H1 (cell line): ENCODE measurements at regions not wholly inside any gene's neighbourhood (a gene's known extent, or its start where the extent isn't known, plus 50 kb on each side); places are given as distances from the start of the nearest gene placed in this dataset.

Source experiments
- CHD2 ChIP-seq: IDR thresholded peaks from 2 replicates; pipeline ENCODE4 v1.6.1; 2012; ENCODE audit warnings: low read length, improper control_type of control experiment
- CREB1 ChIP-seq: IDR thresholded peaks from 2 replicates; pipeline ENCODE4 v1.6.1; 2012; ENCODE audit warnings: inconsistent platforms
- CTCF ChIP-seq, 3 experiments: IDR thresholded peaks; 1 replicate in 2 of 3; 2 replicates in 1 of 3; pipeline versions ENCODE4 v1.5.1 to v1.6.1; 2011; ENCODE audit warnings: low read length in 3 of 3, mild to moderate bottlenecking in 3 of 3, inconsistent platforms in 2 of 3, low read depth in 1 of 3, moderate library complexity in 1 of 3; ENCODE audit not compliant: insufficient read depth in 1 of 3; ENCODE audit errors: control extremely low read depth in 1 of 3
- GTF2F1 ChIP-seq: IDR thresholded peaks from 2 replicates; pipeline ENCODE4 v1.6.1; 2012; ENCODE audit warnings: low read depth, low read length, improper control_type of control experiment, borderline replicate concordance
- MAX ChIP-seq: IDR thresholded peaks from 2 replicates; pipeline ENCODE4 v1.6.1; 2012; ENCODE audit warnings: inconsistent platforms
- POU5F1 ChIP-seq: IDR thresholded peaks from 2 replicates; pipeline ENCODE4 v1.6.1; 2011; ENCODE audit warnings: low read depth, mild to moderate bottlenecking, low read length, moderate library complexity
- SRF ChIP-seq: IDR thresholded peaks from 2 replicates; pipeline ENCODE4 v1.6.1; 2011; ENCODE audit warnings: mild to moderate bottlenecking, low read depth, low read length, moderate library complexity
- USF2 ChIP-seq: IDR thresholded peaks from 2 replicates; pipeline ENCODE4 v1.6.1; 2011; ENCODE audit warnings: low read length, improper control_type of control experiment
- ZNF274 ChIP-seq: IDR thresholded peaks from 2 replicates; pipeline ENCODE4 v1.7.0; 2012; ENCODE audit warnings: low read length, borderline replicate concordance; ENCODE audit errors: extremely low read depth

- TF ChIP-seq MAX (no peak), CTCF (IDR thresholded peaks at IDR 0.05; ENCODE audit: control extremely low read depth in 1 of 3, insufficient read depth in 1 of 3, low read depth in 1 of 3, low read length in 3 of 3) (no peak), POU5F1 (no peak), ZNF274 (no peak), GTF2F1 (no peak), SRF (no peak), USF2 (no peak), CREB1 (no peak), CHD2 (no peak)
Observed at GRCh38 chr4:183038436-183038835, 60.6 kb upstream of the WWC2 start.
